IPS DF 6.9 (cell line): ENCODE measurements at regions not wholly inside any gene's neighbourhood (a gene's known extent, or its start where the extent isn't known, plus 50 kb on each side); places are given as distances from the start of the nearest gene placed in this dataset.
A peak's percentile ranks its signal among the peaks of the same experiment; 100 is the strongest.

ENCODE experiments used
- DNase-seq: peaks from one replicate; pipeline ENCODE4 v3.0.0-alpha.2; 2013; ENCODE audit warnings: low read depth, low spot score
- H3K27ac ChIP-seq: one replicate; pipeline ENCODE4 v1.5.1; 2013; ENCODE audit warnings: low read length, control low read depth
- H3K27me3 ChIP-seq: 2 replicates; pipeline ENCODE4 v1.6.1; 2013; ENCODE audit warnings: mild to moderate bottlenecking, low read length; ENCODE audit not compliant: control insufficient read depth, insufficient read depth
- H3K36me3 ChIP-seq: 2 replicates; pipeline ENCODE4 v1.6.1; 2013; ENCODE audit warnings: low read length; ENCODE audit not compliant: control insufficient read depth, insufficient read depth
- H3K4me1 ChIP-seq: 2 replicates; pipeline ENCODE4 v1.6.1; 2013; ENCODE audit warnings: low read length; ENCODE audit not compliant: control insufficient read depth, insufficient read depth
- H3K4me3 ChIP-seq: 2 replicates; pipeline ENCODE4 v1.5.1; 2013; ENCODE audit warnings: mild to moderate bottlenecking, low read length
- H3K9me3 ChIP-seq: 2 replicates; pipeline ENCODE4 v1.6.1; 2013; ENCODE audit warnings: low read length, inconsistent platforms; ENCODE audit not compliant: control insufficient read depth, insufficient read depth
- WGBS: extraction: QIAGEN DNeasy Blood & Tissue Kit; methylation state at CpG from one replicate; pipeline ENCODE4 v1.1.7; 2013; ENCODE audit warnings: mixed read lengths, missing lambda C conversion rate; ENCODE audit not compliant: insufficient read length, insufficient coverage; 5-methylcytosine and 5-hydroxymethylcytosine counted together

GRCh38 chr14:62162998-62163589 lies 400.9 kb downstream of the SNAPC1 start:
- WGBS = no CpG with 5 or more reads among the region's 8 CpGs
- Histone ChIP-seq H3K9me3 (no peaks in the 10 kb centered on the region), H3K27me3 (no peaks in the 10 kb centered on the region), H3K4me3 (no peak overlapping the region), H3K4me1 (peaks cover 1% of the 10 kb centered on the region; the same call in 1 of the 2 replicates), H3K27ac (no peak overlapping the region), H3K36me3 (no peaks in the 10 kb centered on the region)
- DNase-seq = peak; percentile 31

GRCh38 chr14:62168564-62169155 lies 406.4 kb downstream of the SNAPC1 start:
- H3K4me1 ChIP-seq = no peaks in the 10 kb centered on the region
- no peaks in the 10 kb centered on the region for H3K9me3 ChIP-seq
- H3K27me3 ChIP-seq = no peaks in the 10 kb centered on the region
- H3K27ac ChIP-seq = no peak overlapping the region
- no peaks in the 10 kb centered on the region for H3K36me3 ChIP-seq
- no peak overlapping the region for H3K4me3 ChIP-seq
- no CpG with 5 or more reads among the region's 3 CpGs for WGBS
- DNase-seq = no peak

GRCh38 chr14:62179367-62180018 lies 417.3 kb downstream of the SNAPC1 start:
- no peaks in the 10 kb centered on the region for H3K4me1 ChIP-seq
- peak; percentile 52 for DNase-seq

GRCh38 chr14:62181591-62181990 lies 419.4 kb downstream of the SNAPC1 start:
- no peaks in the 10 kb centered on the region for H3K36me3 ChIP-seq
- no peaks in the 10 kb centered on the region for H3K4me1 ChIP-seq
- H3K9me3 ChIP-seq = no peaks in the 10 kb centered on the region
- no peak overlapping the region for H3K27ac ChIP-seq
- DNase-seq = no peak
- no peaks in the 10 kb centered on the region for H3K27me3 ChIP-seq
- no CpG with 5 or more reads among the region's 3 CpGs for WGBS
- H3K4me3 ChIP-seq = no peak overlapping the region

More at GRCh38 chr14:62179367-62180018, 417.3 kb downstream of the SNAPC1 start:
- no CpG with 5 or more reads among the region's 5 CpGs for WGBS
- H3K4me3 ChIP-seq = no peak overlapping the region
- H3K36me3 ChIP-seq = no peaks in the 10 kb centered on the region
- no peaks in the 10 kb centered on the region for H3K9me3 ChIP-seq
- no peak overlapping the region for H3K27ac ChIP-seq
- no peaks in the 10 kb centered on the region for H3K27me3 ChIP-seq

- no peak for DNase-seq
- Histone ChIP-seq H3K36me3 (no peaks in the 10 kb centered on the region), H3K4me3 (no peak overlapping the region), H3K9me3 (no peaks in the 10 kb centered on the region), H3K27me3 (no peaks in the 10 kb centered on the region), H3K27ac (no peak overlapping the region), H3K4me1 (no peaks in the 10 kb centered on the region)
- no CpG with 5 or more reads among the region's 1 CpG for whole genome bisulfite sequencing
Measured at GRCh38 chr14:62185078-62185477, 422.9 kb downstream of the SNAPC1 start.

GRCh38 chr14:62187265-62187664 lies 425.0 kb downstream of the SNAPC1 start:
- Histone ChIP-seq H3K27ac (no peak overlapping the region), H3K36me3 (no peaks in the 10 kb centered on the region), H3K4me1 (no peaks in the 10 kb centered on the region), H3K27me3 (no peaks in the 10 kb centered on the region), H3K4me3 (no peak overlapping the region), H3K9me3 (no peaks in the 10 kb centered on the region)
- WGBS = no CpG with 5 or more reads among the region's 2 CpGs
- DNase-seq = no peak

- Histone ChIP-seq H3K4me3 (no peak overlapping the region), H3K27ac (no peak overlapping the region), H3K4me1 (no peaks in the 10 kb centered on the region), H3K27me3 (no peaks in the 10 kb centered on the region), H3K36me3 (no peaks in the 10 kb centered on the region), H3K9me3 (no peaks in the 10 kb centered on the region)
- WGBS = no CpG with 5 or more reads among the region's 1 CpG
- DNase-seq = no peak
Measured at GRCh38 chr14:62189698-62190097, 427.5 kb downstream of the SNAPC1 start.

GRCh38 chr14:62206456-62206855 lies 444.2 kb downstream of the SNAPC1 start:
- Histone ChIP-seq H3K36me3 (no peaks in the 10 kb centered on the region), H3K9me3 (no peaks in the 10 kb centered on the region; the same call in 1 of the 2 replicates), H3K4me1 (no peaks in the 10 kb centered on the region), H3K27ac (no peak overlapping the region), H3K27me3 (no peaks in the 10 kb centered on the region), H3K4me3 (no peak overlapping the region)
- WGBS = no CpG with 5 or more reads among the region's 3 CpGs
- DNase-seq = no peak

GRCh38 chr14:62209287-62209899 lies 447.2 kb downstream of the SNAPC1 start:
- DNase-seq = no peak
- Histone ChIP-seq H3K9me3 (no peaks in the 10 kb centered on the region; the same call in 1 of the 2 replicates), H3K4me3 (no peak overlapping the region), H3K27me3 (no peaks in the 10 kb centered on the region), H3K27ac (no peak overlapping the region), H3K36me3 (no peaks in the 10 kb centered on the region), H3K4me1 (no peaks in the 10 kb centered on the region)
- WGBS = no CpG with 5 or more reads among the region's 3 CpGs

- Histone ChIP-seq H3K27ac (no peak overlapping the region), H3K36me3 (no peaks in the 10 kb centered on the region; the same call in 1 of the 2 replicates), H3K27me3 (no peaks in the 10 kb centered on the region), H3K9me3 (no peaks in the 10 kb centered on the region), H3K4me1 (no peaks in the 10 kb centered on the region), H3K4me3 (no peak overlapping the region)
- no CpG with 5 or more reads among the region's 3 CpGs for WGBS
- DNase-seq = no peak
Measured at GRCh38 chr14:62213516-62213915, 451.3 kb downstream of the SNAPC1 start.
